ENCODE measurements at regions not wholly inside any gene's neighbourhood (a gene's known extent, or its start where the extent isn't known, plus 50 kb on each side); places are given as distances from the start of the nearest gene placed in this dataset.

GRCh38 chr10:22766693-22767092 is 52.3 kb upstream of the PIP4K2A start:
- TF ChIP-seq YY1 (IDR thresholded peaks at IDR 0.05; ENCODE audit: low read depth) (no peak), CTCF (IDR thresholded peaks at IDR 0.05) (no peak), NFIC (IDR thresholded peaks at IDR 0.05; ENCODE audit: borderline replicate concordance) (no peak), PBX3 (IDR thresholded peaks at IDR 0.05) (no peak), JUND (IDR thresholded peaks at IDR 0.05) (no peak), EZH2phosphoT487 (IDR thresholded peaks at IDR 0.05; ENCODE audit: borderline replicate concordance, low read depth) (no peak), RAD21 (IDR thresholded peaks at IDR 0.05; ENCODE audit: low read length) (no peak), ZBTB33 (IDR thresholded peaks at IDR 0.05; ENCODE audit: borderline replicate concordance, low read depth) (no peak), USF2 (IDR thresholded peaks at IDR 0.05; ENCODE audit: borderline replicate concordance, low read depth, low read length) (no peak)

Measured in SK-N-SH (cell line).